Pancreas (tissue), 10 donors: ENCODE measurements at regions not wholly inside any gene's neighbourhood (a gene's known extent, or its start where the extent isn't known, plus 50 kb on each side); places are given as distances from the start of the nearest gene placed in this dataset.

ENCODE experiments used
- ATAC-seq, 4 donors: fragments of 200-7000 bp; cut with Tn5 transposase; one replicate each; pipeline versions ENCODE4 v1.8.0 to v1.9.1; 2020; ENCODE audit warnings: mild to moderate bottlenecking in 4 of 4, moderate library complexity in 4 of 4
- DNase-seq, 6 donors: peaks; one replicate each; pipeline ENCODE4 v3.0.0-alpha.2; 2020
- FAIRE-seq: peaks from 2 replicates; lab custom pipeline; 2012; peaks lifted over from hg19 to GRCh38; lab: Jason Lieb, UNC
- H3K27ac ChIP-seq, 4 donors: fragments of 200-600 bp; sonication (generic); 1 replicate in 3 of 4; 2 replicates in 1 of 4; pipeline versions ENCODE4 v1.5.0 to v1.8.0; 2020
- H3K27me3 ChIP-seq, 4 donors: fragments of 200-600 bp; one replicate each; pipeline ENCODE4 v1.8.0; 2021
- H3K36me3 ChIP-seq, 3 donors: fragments of 200-600 bp; sonication (generic) in 1 of 3; one replicate each; pipeline versions ENCODE4 v1.5.0 to v1.8.0; 2020 to 2021
- H3K4me1 ChIP-seq, 3 donors: fragments of 200-600 bp; one replicate each; pipeline ENCODE4 v1.8.0; 2021
- H3K4me3 ChIP-seq, 4 donors: fragments of 200-600 bp; sonication (generic) in 2 of 4; one replicate each; pipeline versions ENCODE4 v1.5.0 to v1.8.0; 2020 to 2021
- H3K9me3 ChIP-seq, 4 donors: fragments of 200-600 bp; one replicate each; pipeline ENCODE4 v1.8.0; 2021
- CTCF ChIP-seq, 4 donors: fragments of 200-600 bp; sonication (generic) in 3 of 4; IDR thresholded peaks; one replicate each; pipeline versions ENCODE4 v1.5.0 to v1.8.0; 2021; ENCODE audit warnings: antibody characterized with exemption in 4 of 4
- WGBS, 2 donors: extraction: QIAGEN DNeasy Blood & Tissue Kit; methylation state at CpG; one replicate each; pipeline ENCODE4 v1.1.7; 2013; 5-methylcytosine and 5-hydroxymethylcytosine counted together
- intact Hi-C, 3 donors: fragments of 100-400 bp; cut with DNase I; formaldehyde crosslinking; loops; one replicate each; pipeline versions ENCODE4 v1.11.1 to v1.14.2; 2022
- donor health status: healthy with polysubstance abuse.
- donor health status: DM: no; HTN: no; CAD: no; lungs with moderate emphysema.
- donor health status: DM: no; HTN: no; CAD: no.
- donor health status: control.
- donor health status: control.
- donor health status: Bipolar disorder and iron deficiency.
- donor health status: DM: yes; HTN: yes; CAD: no.
- donor health status: DM: no; HTN: no; CAD: no.
- donor health status: DM: no; HTN: no; CAD: no.
- donor health status: DM: yes; HTN: yes; CAD: no.

GRCh38 chr13:99724633-99725517 is 223.6 kb downstream of the TM9SF2 start:
- FAIRE-seq (no peak), ATAC-seq (no peak), DNase-seq (no peak)
- Histone ChIP-seq H3K9me3 (no peaks in the 10 kb centered on the region), H3K4me1 (peaks cover 5 to 10% (median 9%) of the 10 kb centered on the region in 3 donors), H3K4me3 (no peak overlapping the region), H3K36me3 (no peaks in the 10 kb centered on the region), H3K27ac (no peak overlapping the region), H3K27me3 (no peaks in the 10 kb centered on the region)
- TF ChIP-seq CTCF (IDR thresholded peaks at IDR 0.05): no peak
- intact Hi-C loops: no loop called here
- WGBS, 2 donors: 96 to 99% methylated on average over 16 of the region's 16 CpGs

GRCh38 chr13:99723878-99724277 is 222.6 kb downstream of the TM9SF2 start:
- ATAC-seq: no peak
- Histone ChIP-seq H3K27me3 (no peaks in the 10 kb centered on the region), H3K36me3 (no peaks in the 10 kb centered on the region), H3K9me3 (no peaks in the 10 kb centered on the region), H3K4me3 (no peak overlapping the region), H3K4me1 (peaks cover 5 to 10% (median 9%) of the 10 kb centered on the region in 3 donors), H3K27ac (no peak overlapping the region)
- no peak for TF ChIP-seq CTCF (IDR thresholded peaks at IDR 0.05)
- intact Hi-C loops: no loop called here
- no peak for DNase-seq
- FAIRE-seq: no peak
- WGBS, 2 donors: 92 to 95% methylated on average over 3 of the region's 3 CpGs

GRCh38 chr13:99722931-99723330 is 221.7 kb downstream of the TM9SF2 start:
- Histone ChIP-seq H3K9me3 (no peaks in the 10 kb centered on the region), H3K27ac (no peak overlapping the region), H3K4me3 (no peak overlapping the region), H3K27me3 (no peaks in the 10 kb centered on the region), H3K4me1 (peaks cover 5 to 10% (median 9%) of the 10 kb centered on the region in 3 donors), H3K36me3 (no peaks in the 10 kb centered on the region)
- intact Hi-C loops: no loop called here
- FAIRE-seq (no peak), ATAC-seq (peak in 3 of 4 donors; percentile 42 to 89 (median 86)), DNase-seq (peak in 3 of 6 donors; percentile 23 to 33 (median 27))
- no peak for TF ChIP-seq CTCF (IDR thresholded peaks at IDR 0.05)
- 11 to 18% methylated on average over 7 of the region's 7 CpGs for WGBS, 2 donors

- ATAC-seq (no peak), DNase-seq (no peak), FAIRE-seq (no peak)
- Histone ChIP-seq H3K9me3 (no peaks in the 10 kb centered on the region), H3K27ac (no peak overlapping the region), H3K36me3 (no peaks in the 10 kb centered on the region), H3K27me3 (no peaks in the 10 kb centered on the region), H3K4me1 (peaks cover 5 to 10% (median 9%) of the 10 kb centered on the region in 3 donors), H3K4me3 (no peak overlapping the region)
- no peak for TF ChIP-seq CTCF (IDR thresholded peaks at IDR 0.05)
- intact Hi-C loops: no loop called here
- WGBS, 2 donors: 84 to 86% methylated on average over 3 of the region's 3 CpGs
Measured at GRCh38 chr13:99722338-99722818, 221.1 kb downstream of the TM9SF2 start.
